ENCODE measurements at regions not wholly inside any gene's neighbourhood (a gene's known extent, or its start where the extent isn't known, plus 50 kb on each side); places are given as distances from the start of the nearest gene placed in this dataset.

- Histone ChIP-seq H3K27me3 (ENCODE audit: control insufficient read depth, insufficient read depth, low read length, poor library complexity, severe bottlenecking) (no peaks in the 10 kb centered on the region), H3K4me3 (ENCODE audit: low read length) (no peak overlapping the region), H3K9ac (ENCODE audit: extremely low read depth, low read length, poor library complexity, severe bottlenecking) (no peak overlapping the region), H3K27ac (ENCODE audit: low read depth, low read length) (no peak overlapping the region), H3K36me3 (ENCODE audit: control insufficient read depth, insufficient read depth, low read length) (no peaks in the 10 kb centered on the region), H3K4me1 (ENCODE audit: control insufficient read depth, insufficient read depth, low read length) (peaks cover 3% of the 10 kb centered on the region), H3K9me3 (ENCODE audit: control insufficient read depth, low read length) (no peaks in the 10 kb centered on the region)
- 94 to 100% methylated on average over 3 to 5 of the region's 5 CpGs for WGBS, 2 experiments (ENCODE audit: insufficient coverage in 1 of 2, insufficient read length in 1 of 2)
- no peak for TF ChIP-seq CTCF (conservative IDR thresholded peaks at IDR 0.05)
- Mint-ChIP-seq H3K4me3 (no peak overlapping the region), H3K27ac (no peak overlapping the region), H3K36me3 (ENCODE audit: low read depth) (no peaks in the 10 kb centered on the region), H3K4me1 (peaks cover 15% of the 10 kb centered on the region), H3K9me3 (no peaks in the 10 kb centered on the region), H3K27me3 (ENCODE audit: insufficient read depth) (peaks cover 9% of the 10 kb centered on the region)
- DNase-seq, result peak; percentile 22
Measured at GRCh38 chr16:65660390-65660789, 538.5 kb upstream of the CDH11 start.

- TF ChIP-seq CTCF (conservative IDR thresholded peaks at IDR 0.05), result no peak
- Mint-ChIP-seq H3K9me3 (no peaks in the 10 kb centered on the region), H3K27ac (no peak overlapping the region), H3K4me3 (no peak overlapping the region), H3K27me3 (ENCODE audit: insufficient read depth) (peaks cover 9% of the 10 kb centered on the region), H3K4me1 (peaks cover 15% of the 10 kb centered on the region), H3K36me3 (ENCODE audit: low read depth) (no peaks in the 10 kb centered on the region)
- Histone ChIP-seq H3K4me3 (ENCODE audit: low read length) (no peak overlapping the region), H3K36me3 (ENCODE audit: control insufficient read depth, insufficient read depth, low read length) (no peaks in the 10 kb centered on the region), H3K4me1 (ENCODE audit: control insufficient read depth, insufficient read depth, low read length) (peaks cover 3% of the 10 kb centered on the region), H3K27ac (ENCODE audit: low read depth, low read length) (no peak overlapping the region), H3K9ac (ENCODE audit: extremely low read depth, low read length, poor library complexity, severe bottlenecking) (no peak overlapping the region), H3K27me3 (ENCODE audit: control insufficient read depth, insufficient read depth, low read length, poor library complexity, severe bottlenecking) (no peaks in the 10 kb centered on the region), H3K9me3 (ENCODE audit: control insufficient read depth, low read length) (no peaks in the 10 kb centered on the region)
- WGBS, 2 experiments (ENCODE audit: insufficient coverage in 1 of 2, insufficient read length in 1 of 2), result 87 to 97% methylated on average over 6 to 7 of the region's 7 CpGs
- no peak for DNase-seq
Measured at GRCh38 chr16:65659758-65660157, 537.9 kb upstream of the CDH11 start.

GRCh38 chr16:65658787-65659220, 536.9 kb upstream of the CDH11 start:
- Mint-ChIP-seq H3K9me3 (no peaks in the 10 kb centered on the region), H3K36me3 (ENCODE audit: low read depth) (no peaks in the 10 kb centered on the region), H3K27me3 (ENCODE audit: insufficient read depth) (peaks cover 5% of the 10 kb centered on the region), H3K4me3 (no peak overlapping the region), H3K27ac (no peak overlapping the region), H3K4me1 (peaks cover 15% of the 10 kb centered on the region)
- Histone ChIP-seq H3K27ac (ENCODE audit: low read depth, low read length) (no peak overlapping the region), H3K9me3 (ENCODE audit: control insufficient read depth, low read length) (no peaks in the 10 kb centered on the region), H3K36me3 (ENCODE audit: control insufficient read depth, insufficient read depth, low read length) (no peaks in the 10 kb centered on the region), H3K27me3 (ENCODE audit: control insufficient read depth, insufficient read depth, low read length, poor library complexity, severe bottlenecking) (no peaks in the 10 kb centered on the region), H3K9ac (ENCODE audit: extremely low read depth, low read length, poor library complexity, severe bottlenecking) (no peak overlapping the region), H3K4me1 (ENCODE audit: control insufficient read depth, insufficient read depth, low read length) (peaks cover 3% of the 10 kb centered on the region), H3K4me3 (ENCODE audit: low read length) (no peak overlapping the region)
- 83 to 100% methylated on average over 1 to 2 of the region's 2 CpGs for WGBS, 2 experiments (ENCODE audit: insufficient coverage in 1 of 2, insufficient read length in 1 of 2)
- DNase-seq, result no peak
- TF ChIP-seq CTCF (conservative IDR thresholded peaks at IDR 0.05), result no peak

Data from endodermal cell (in vitro differentiated cells).